ENCODE measurements at regions not wholly inside any gene's neighbourhood (a gene's known extent, or its start where the extent isn't known, plus 50 kb on each side); places are given as distances from the start of the nearest gene placed in this dataset.

- no peak overlapping the region for H3K4me3 ChIP-seq (ENCODE audit: low read depth, low read length)
- no peak overlapping the region for H3K27ac ChIP-seq (ENCODE audit: low read depth, low read length)
- no peaks in the 10 kb centered on the region for H3K4me1 ChIP-seq (ENCODE audit: control insufficient read depth, insufficient read depth, low read length)
- no peaks in the 10 kb centered on the region for H3K9me3 ChIP-seq (ENCODE audit: control insufficient read depth, insufficient read depth, low read length)
- H3K36me3 ChIP-seq (ENCODE audit: control insufficient read depth, insufficient read depth, low read length) = no peaks in the 10 kb centered on the region
- no peaks in the 10 kb centered on the region for H3K27me3 ChIP-seq (ENCODE audit: control insufficient read depth, insufficient read depth, low read length)
- no peak overlapping the region for H3K9ac ChIP-seq (ENCODE audit: low read depth, low read length)
Observed at GRCh38 chr10:61336831-61337230, 116.3 kb downstream of the TMEM26 start.

DNA sequence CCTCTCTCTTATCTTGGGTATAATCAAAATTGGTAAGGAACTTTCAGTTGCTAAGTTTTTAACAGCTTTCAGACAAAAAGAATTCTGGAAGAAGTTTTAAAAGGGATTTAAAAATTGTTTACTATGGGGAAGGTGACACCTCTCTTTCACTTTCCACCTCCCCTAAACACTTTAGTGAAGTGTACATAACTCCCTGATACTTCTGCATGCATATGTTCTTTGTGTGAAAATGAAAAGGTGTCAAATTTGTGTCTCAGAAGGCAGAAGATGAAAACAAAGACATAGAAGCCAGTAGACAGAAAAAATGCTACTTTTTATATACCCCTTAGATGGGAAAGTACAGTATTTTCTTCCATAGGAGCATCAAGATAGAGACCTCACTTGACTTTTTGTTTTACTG, 117.8 kb downstream of the TMEM26 start:
- Histone ChIP-seq H3K27me3 (ENCODE audit: control insufficient read depth, insufficient read depth, low read length) (no peaks in the 10 kb centered on the region), H3K9ac (ENCODE audit: low read depth, low read length) (no peak overlapping the region), H3K9me3 (ENCODE audit: control insufficient read depth, insufficient read depth, low read length) (peaks cover 5% of the 10 kb centered on the region), H3K36me3 (ENCODE audit: control insufficient read depth, insufficient read depth, low read length) (no peaks in the 10 kb centered on the region), H3K27ac (ENCODE audit: low read depth, low read length) (no peak overlapping the region), H3K4me3 (ENCODE audit: low read depth, low read length) (no peak overlapping the region), H3K4me1 (ENCODE audit: control insufficient read depth, insufficient read depth, low read length) (no peaks in the 10 kb centered on the region)

- no peaks in the 10 kb centered on the region for H3K4me1 ChIP-seq (ENCODE audit: control insufficient read depth, insufficient read depth, low read length)
- H3K9ac ChIP-seq (ENCODE audit: low read depth, low read length) = no peak overlapping the region
- no peak overlapping the region for H3K27ac ChIP-seq (ENCODE audit: low read depth, low read length)
- H3K36me3 ChIP-seq (ENCODE audit: control insufficient read depth, insufficient read depth, low read length) = no peaks in the 10 kb centered on the region
- H3K4me3 ChIP-seq (ENCODE audit: low read depth, low read length) = no peak overlapping the region
- H3K27me3 ChIP-seq (ENCODE audit: control insufficient read depth, insufficient read depth, low read length) = no peaks in the 10 kb centered on the region
- peaks cover 22% of the 10 kb centered on the region for H3K9me3 ChIP-seq (ENCODE audit: control insufficient read depth, insufficient read depth, low read length)
Observed at GRCh38 chr10:61332581-61332980, 120.6 kb downstream of the TMEM26 start.

DNA sequence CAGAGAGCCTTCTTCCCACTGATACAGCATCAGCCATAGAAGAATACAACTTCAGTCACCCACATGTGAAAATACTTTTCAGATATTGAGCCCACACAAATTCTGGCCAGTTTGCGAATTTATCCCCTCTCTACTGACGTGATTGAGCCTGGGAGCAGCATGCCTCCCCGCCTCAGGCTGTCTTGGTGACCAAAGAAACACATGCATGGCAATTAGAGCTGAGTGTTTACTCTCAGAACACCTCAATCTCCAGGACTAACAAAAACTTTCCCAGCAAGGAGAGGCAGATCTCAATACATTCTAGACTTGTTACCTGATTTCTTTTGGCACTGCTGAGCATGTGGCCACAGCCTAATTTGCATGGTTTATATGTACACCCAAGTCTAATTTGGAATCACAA, 122.5 kb downstream of the TMEM26 start:
- H3K27ac ChIP-seq (ENCODE audit: low read depth, low read length) = no peak overlapping the region
- no peak overlapping the region for H3K4me3 ChIP-seq (ENCODE audit: low read depth, low read length)
- no peaks in the 10 kb centered on the region for H3K36me3 ChIP-seq (ENCODE audit: control insufficient read depth, insufficient read depth, low read length)
- H3K27me3 ChIP-seq (ENCODE audit: control insufficient read depth, insufficient read depth, low read length) = no peaks in the 10 kb centered on the region
- peaks cover 22% of the 10 kb centered on the region for H3K9me3 ChIP-seq (ENCODE audit: control insufficient read depth, insufficient read depth, low read length)
- no peaks in the 10 kb centered on the region for H3K4me1 ChIP-seq (ENCODE audit: control insufficient read depth, insufficient read depth, low read length)
- H3K9ac ChIP-seq (ENCODE audit: low read depth, low read length) = no peak overlapping the region

- Histone ChIP-seq H3K4me3 (ENCODE audit: low read depth, low read length) (no peak overlapping the region), H3K9ac (ENCODE audit: low read depth, low read length) (no peak overlapping the region), H3K4me1 (ENCODE audit: control insufficient read depth, insufficient read depth, low read length) (peaks cover 1% of the 10 kb centered on the region; the same call in 1 of the 2 replicates), H3K27me3 (ENCODE audit: control insufficient read depth, insufficient read depth, low read length) (no peaks in the 10 kb centered on the region), H3K9me3 (ENCODE audit: control insufficient read depth, insufficient read depth, low read length) (peaks cover 22% of the 10 kb centered on the region), H3K36me3 (ENCODE audit: control insufficient read depth, insufficient read depth, low read length) (no peaks in the 10 kb centered on the region), H3K27ac (ENCODE audit: low read depth, low read length) (no peak overlapping the region)
Observed at GRCh38 chr10:61329854-61330253, 123.3 kb downstream of the TMEM26 start.

DNA sequence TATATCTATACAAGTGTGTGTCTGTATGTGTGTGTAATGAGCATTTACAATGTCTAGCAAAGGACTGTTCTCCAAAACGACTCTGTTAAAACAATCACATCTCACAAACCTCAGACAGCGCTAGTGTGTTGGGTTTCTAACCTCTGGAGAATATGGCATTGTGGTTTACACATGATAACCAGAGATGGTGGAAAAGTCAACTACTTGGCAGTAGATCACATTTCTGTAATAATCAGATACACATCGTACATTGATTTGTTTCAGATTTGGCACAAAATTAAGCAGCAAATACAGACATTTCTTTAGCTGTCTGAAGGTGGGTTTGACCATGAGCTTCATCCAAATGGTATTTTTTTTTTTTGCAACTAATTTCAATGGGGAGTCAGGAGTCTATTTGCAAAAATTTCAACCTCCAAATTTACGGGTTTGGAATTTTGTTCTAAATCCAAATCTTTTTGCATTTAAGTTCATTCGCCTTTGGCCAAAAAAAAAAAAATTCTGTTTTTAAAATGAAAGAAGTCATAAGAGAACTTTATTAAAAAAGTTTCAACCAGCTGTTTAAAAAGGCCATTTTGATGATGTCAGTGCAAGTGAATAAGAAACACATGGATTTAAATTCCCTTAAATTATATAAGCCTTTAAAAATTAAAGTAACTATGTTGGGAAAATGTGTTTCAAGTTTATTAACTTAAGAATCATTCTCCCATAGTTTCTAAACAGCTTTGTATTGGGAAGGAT, 127.8 kb downstream of the TMEM26 start:
- Histone ChIP-seq H3K9me3 (ENCODE audit: control insufficient read depth, insufficient read depth, low read length) (peaks cover 18% of the 10 kb centered on the region), H3K36me3 (ENCODE audit: control insufficient read depth, insufficient read depth, low read length) (no peaks in the 10 kb centered on the region), H3K27ac (ENCODE audit: low read depth, low read length) (no peak overlapping the region), H3K4me1 (ENCODE audit: control insufficient read depth, insufficient read depth, low read length) (peaks cover 3% of the 10 kb centered on the region; the same call in 1 of the 2 replicates), H3K9ac (ENCODE audit: low read depth, low read length) (no peak overlapping the region), H3K27me3 (ENCODE audit: control insufficient read depth, insufficient read depth, low read length) (no peaks in the 10 kb centered on the region), H3K4me3 (ENCODE audit: low read depth, low read length) (no peak overlapping the region)

DNA sequence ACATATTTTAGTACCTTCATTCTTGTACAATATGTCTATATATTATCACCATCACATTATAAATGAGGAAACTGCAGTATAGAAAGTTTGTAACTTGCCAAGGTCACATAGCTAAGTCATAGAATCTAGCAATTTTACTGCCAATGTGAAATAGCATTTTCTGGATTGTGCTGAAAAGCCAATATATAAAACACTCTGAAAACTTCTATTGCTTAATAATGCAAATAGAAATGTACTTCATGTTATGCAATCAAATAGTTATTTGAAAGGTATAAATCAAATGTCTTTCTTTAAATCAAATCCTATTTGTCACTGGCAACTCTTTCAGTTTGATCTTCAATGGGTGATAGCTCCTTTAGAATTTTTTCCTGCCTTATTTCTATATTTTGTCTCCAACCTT, 129.5 kb downstream of the TMEM26 start:
- Histone ChIP-seq H3K4me3 (ENCODE audit: low read depth, low read length) (no peak overlapping the region), H3K27ac (ENCODE audit: low read depth, low read length) (no peak overlapping the region), H3K36me3 (ENCODE audit: control insufficient read depth, insufficient read depth, low read length) (no peaks in the 10 kb centered on the region), H3K9me3 (ENCODE audit: control insufficient read depth, insufficient read depth, low read length) (peaks cover 6% of the 10 kb centered on the region; the same call in 1 of the 2 replicates), H3K27me3 (ENCODE audit: control insufficient read depth, insufficient read depth, low read length) (no peaks in the 10 kb centered on the region), H3K9ac (ENCODE audit: low read depth, low read length) (no peak overlapping the region), H3K4me1 (ENCODE audit: control insufficient read depth, insufficient read depth, low read length) (peaks cover 3% of the 10 kb centered on the region; the same call in 1 of the 2 replicates)

DNA sequence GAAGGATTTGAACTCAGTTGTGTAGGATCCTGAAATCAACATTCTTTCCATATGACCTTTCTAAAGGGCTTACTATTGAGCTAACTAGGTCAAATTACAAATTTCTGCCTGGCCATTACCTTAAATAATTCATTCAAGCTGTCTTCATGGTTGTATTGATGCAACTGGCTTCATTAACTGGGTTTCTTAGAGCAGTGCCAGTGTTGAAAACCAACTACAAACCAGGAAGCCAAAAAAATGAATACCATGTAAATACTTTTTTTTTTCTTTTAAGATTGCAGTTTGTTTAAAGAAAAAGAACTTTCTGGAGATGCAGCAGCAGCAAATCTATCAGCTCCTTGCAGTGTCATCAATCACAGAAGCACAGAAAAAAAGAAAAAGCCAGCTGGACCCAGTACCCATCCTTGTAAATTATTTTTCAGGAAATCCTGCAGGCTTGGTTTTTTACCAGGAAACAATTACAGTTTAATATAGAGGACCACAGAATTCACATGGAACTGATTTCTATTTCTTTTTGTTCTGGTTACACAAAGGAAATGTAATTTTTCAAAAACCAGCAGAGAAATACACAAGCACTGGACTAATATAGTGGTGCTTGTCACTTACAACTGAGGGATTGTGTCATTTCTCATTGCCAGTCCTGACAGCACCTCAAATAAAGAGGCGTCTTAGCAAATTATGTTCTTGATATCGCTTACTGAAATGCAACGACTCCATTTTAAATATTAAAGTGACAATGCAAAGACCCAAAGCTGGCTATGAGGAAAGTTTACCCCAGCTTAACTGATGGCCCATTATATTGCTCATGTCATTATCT, 131.9 kb downstream of the TMEM26 start:
- Histone ChIP-seq H3K36me3 (ENCODE audit: control insufficient read depth, insufficient read depth, low read length) (no peaks in the 10 kb centered on the region), H3K4me3 (ENCODE audit: low read depth, low read length) (no peak overlapping the region), H3K27ac (ENCODE audit: low read depth, low read length) (no peak overlapping the region), H3K27me3 (ENCODE audit: control insufficient read depth, insufficient read depth, low read length) (no peaks in the 10 kb centered on the region), H3K4me1 (ENCODE audit: control insufficient read depth, insufficient read depth, low read length) (peaks cover 3% of the 10 kb centered on the region; the same call in 1 of the 2 replicates), H3K9me3 (ENCODE audit: control insufficient read depth, insufficient read depth, low read length) (no peaks in the 10 kb centered on the region), H3K9ac (ENCODE audit: low read depth, low read length) (no peak overlapping the region)

DNA sequence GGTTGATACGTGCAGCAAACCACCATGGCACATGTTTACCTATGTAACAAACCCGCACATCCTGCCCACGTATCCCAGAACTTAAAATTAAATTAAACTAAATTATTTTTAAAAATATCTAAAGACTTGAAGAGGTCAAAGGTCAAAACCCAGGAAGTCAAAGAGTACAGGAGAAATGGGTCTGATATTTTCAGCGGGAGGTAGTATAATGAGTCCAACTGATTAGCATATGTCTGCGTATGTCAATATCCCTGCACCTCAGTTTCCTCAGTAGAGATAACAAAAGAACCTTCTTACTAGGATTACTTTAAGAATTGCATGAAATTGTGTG, 133.0 kb downstream of the TMEM26 start:
- Histone ChIP-seq H3K36me3 (ENCODE audit: control insufficient read depth, insufficient read depth, low read length) (no peaks in the 10 kb centered on the region), H3K27me3 (ENCODE audit: control insufficient read depth, insufficient read depth, low read length) (no peaks in the 10 kb centered on the region), H3K4me1 (ENCODE audit: control insufficient read depth, insufficient read depth, low read length) (peaks cover 3% of the 10 kb centered on the region; the same call in 1 of the 2 replicates), H3K27ac (ENCODE audit: low read depth, low read length) (no peak overlapping the region), H3K9me3 (ENCODE audit: control insufficient read depth, insufficient read depth, low read length) (no peaks in the 10 kb centered on the region), H3K9ac (ENCODE audit: low read depth, low read length) (no peak overlapping the region), H3K4me3 (ENCODE audit: low read depth, low read length) (no peak overlapping the region)

DNA sequence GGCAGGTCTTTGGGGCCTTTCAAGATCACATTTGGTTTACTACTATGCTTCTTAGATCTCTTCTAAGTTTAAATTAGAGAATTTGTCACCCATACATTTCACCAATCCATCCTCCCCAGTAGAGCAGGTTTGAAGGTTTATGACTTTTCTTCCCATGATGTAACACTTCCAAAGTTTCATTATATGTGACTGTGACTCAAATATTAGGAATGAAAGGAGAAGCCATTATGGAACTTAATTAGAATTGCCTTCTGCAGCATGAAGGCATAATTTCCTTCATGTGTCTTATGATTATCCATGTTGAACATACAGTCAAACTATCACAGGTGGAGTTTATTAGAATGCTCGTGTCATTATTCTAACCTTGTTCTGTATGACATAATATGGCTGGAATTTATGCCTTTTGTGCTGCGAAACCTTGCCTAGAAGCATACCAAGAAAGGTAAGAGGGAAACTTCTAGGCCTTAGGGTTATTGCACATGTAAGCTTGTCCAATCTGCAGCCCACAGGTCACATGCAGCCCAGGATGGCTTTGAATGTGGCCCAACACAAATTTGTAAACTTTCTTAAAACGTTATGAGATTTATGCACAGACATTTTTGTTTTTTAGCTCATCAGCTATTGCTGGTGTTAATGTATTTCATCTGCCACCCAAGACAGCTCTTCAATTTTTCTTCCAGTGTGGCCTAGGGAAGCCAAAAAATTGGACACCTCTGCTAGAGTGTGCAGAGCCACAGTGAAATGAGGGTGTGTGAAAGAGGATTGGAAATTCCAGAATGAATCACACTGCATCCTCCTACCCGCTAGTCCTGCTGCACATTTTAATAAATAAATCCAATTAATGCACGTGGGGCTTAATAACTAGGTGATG, 133.6 kb downstream of the TMEM26 start:
- Histone ChIP-seq H3K27me3 (ENCODE audit: control insufficient read depth, insufficient read depth, low read length) (no peaks in the 10 kb centered on the region), H3K4me1 (ENCODE audit: control insufficient read depth, insufficient read depth, low read length) (no peaks in the 10 kb centered on the region), H3K36me3 (ENCODE audit: control insufficient read depth, insufficient read depth, low read length) (no peaks in the 10 kb centered on the region), H3K4me3 (ENCODE audit: low read depth, low read length) (no peak overlapping the region), H3K9me3 (ENCODE audit: control insufficient read depth, insufficient read depth, low read length) (no peaks in the 10 kb centered on the region), H3K27ac (ENCODE audit: low read depth, low read length) (no peak overlapping the region), H3K9ac (ENCODE audit: low read depth, low read length) (no peak overlapping the region)
